ENCODE measurements at regions not wholly inside any gene's neighbourhood (a gene's known extent, or its start where the extent isn't known, plus 50 kb on each side); places are given as distances from the start of the nearest gene placed in this dataset.

GRCh38 chr10:113292743-113293142 lies 260.1 kb upstream of the HABP2 start:
- DNase-seq, result no peak

DNA sequence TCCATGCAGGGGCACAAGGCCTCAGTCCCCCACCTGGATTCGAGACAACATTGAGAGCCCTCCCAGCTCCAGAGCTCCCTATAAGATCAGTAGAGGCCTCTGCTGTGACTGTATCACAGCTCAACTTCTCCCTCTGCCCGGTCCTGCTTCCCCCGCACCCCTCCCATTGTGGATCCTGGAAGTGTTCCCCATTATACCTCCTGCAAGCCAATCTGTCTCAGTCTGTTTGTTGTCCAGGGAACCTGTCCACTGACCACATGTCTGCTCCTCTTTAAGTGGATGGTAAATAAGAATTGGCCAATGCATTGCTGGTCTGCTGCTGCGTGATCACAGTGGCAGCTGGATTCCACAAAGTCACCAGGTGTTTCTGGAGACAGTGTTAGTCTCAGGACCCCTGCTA lies 259.7 kb upstream of the HABP2 start:
- no peak for DNase-seq

GRCh38 chr10:113294868-113295267 lies 258.0 kb upstream of the HABP2 start:
- DNase-seq, result no peak

- DNase-seq, result no peak
Measured at GRCh38 chr10:113297226-113297625, 255.6 kb upstream of the HABP2 start.

- no peak for DNase-seq
Measured at GRCh38 chr10:113298616-113299015, 254.2 kb upstream of the HABP2 start.

DNA sequence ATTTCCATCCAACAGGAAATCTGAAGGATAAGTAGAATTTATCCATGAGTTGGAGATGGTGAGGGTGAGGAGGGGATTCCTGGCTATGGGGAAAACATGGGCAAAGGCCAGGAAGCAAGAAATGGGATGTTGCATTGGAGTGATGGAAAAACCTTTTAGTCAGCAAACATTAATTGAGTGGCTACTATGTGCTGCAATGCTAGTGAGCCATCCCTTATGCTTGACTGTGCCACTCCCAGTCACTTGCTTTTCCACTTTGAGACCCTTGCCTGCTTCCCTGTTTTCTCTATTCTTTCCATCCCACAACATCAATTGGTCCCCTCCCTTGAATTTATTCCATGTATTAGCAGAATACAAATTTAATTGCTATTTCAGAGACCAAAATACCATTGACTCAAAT lies 252.7 kb upstream of the HABP2 start:
- DNase-seq, result no peak

DNA sequence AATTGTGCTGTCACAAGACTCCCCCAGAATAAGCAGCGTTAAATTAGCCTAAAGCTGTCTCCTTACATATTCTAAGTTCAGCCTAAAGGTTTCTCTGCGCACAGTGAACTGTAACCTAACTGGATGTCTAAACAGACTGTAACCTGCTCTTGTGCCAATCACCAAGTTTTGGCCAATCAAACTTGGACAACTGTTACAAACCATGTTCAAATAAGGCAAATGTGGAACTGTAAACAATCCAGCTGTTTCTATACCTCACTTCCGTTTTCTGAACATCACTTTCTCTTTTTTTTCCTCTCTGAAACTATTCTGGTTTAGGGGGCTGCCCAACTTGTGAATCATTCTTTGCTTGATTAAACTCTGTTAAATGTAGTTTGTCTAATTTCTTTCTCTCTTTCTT lies 252.2 kb upstream of the HABP2 start:
- no peak for DNase-seq

GRCh38 chr10:113301342-113301984 lies 251.4 kb upstream of the HABP2 start:
- no peak for DNase-seq

DNA sequence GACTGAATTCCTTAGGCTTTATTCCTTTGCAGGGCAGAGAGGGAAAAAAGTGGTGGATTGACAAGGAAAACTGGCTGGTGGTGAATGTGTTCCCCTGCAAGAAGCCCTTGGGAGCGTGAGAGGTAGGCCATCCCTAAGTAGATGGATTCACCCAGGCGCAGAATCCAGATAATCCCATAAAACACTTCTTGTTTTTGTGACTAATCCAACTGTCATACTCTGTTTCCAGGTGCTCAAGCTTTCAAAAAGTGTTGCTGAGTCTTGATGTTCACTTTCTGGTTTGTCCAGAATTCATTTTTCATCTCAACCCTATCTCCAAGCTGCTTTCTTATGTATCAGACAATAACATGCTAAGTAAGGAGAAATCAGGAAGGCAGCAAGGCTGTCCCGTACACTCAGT lies 250.8 kb upstream of the HABP2 start:
- DNase-seq, result no peak

GRCh38 chr10:113303544-113304146 lies 249.2 kb upstream of the HABP2 start:
- no peak for DNase-seq

- no peak for DNase-seq
Measured at GRCh38 chr10:113304726-113305125, 248.1 kb upstream of the HABP2 start.

GRCh38 chr10:113305871-113306270 lies 247.0 kb upstream of the HABP2 start:
- DNase-seq, result no peak

GRCh38 chr10:113309791-113310190 lies 243.1 kb upstream of the HABP2 start:
- DNase-seq, result no peak

DNA sequence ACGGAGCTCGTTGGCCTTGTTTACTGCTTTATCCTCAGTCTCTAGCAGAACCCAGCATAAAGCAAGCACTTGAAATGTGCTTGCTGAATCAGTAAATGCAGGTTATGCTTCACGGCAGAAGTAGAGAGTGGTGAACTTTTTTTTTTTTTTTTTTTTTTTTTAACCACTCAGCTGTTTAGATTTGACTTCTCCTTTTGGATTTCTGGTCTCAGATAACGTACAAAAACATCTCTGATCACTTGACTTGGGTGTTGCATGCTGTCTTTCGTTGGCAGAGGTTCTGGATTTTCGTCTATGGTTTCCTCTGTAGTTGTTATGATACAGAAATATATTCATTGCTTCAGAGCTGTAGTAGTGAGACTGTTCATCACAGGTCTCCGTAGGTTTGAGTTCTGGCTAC lies 242.5 kb upstream of the HABP2 start:
- DNase-seq, result no peak

DNA sequence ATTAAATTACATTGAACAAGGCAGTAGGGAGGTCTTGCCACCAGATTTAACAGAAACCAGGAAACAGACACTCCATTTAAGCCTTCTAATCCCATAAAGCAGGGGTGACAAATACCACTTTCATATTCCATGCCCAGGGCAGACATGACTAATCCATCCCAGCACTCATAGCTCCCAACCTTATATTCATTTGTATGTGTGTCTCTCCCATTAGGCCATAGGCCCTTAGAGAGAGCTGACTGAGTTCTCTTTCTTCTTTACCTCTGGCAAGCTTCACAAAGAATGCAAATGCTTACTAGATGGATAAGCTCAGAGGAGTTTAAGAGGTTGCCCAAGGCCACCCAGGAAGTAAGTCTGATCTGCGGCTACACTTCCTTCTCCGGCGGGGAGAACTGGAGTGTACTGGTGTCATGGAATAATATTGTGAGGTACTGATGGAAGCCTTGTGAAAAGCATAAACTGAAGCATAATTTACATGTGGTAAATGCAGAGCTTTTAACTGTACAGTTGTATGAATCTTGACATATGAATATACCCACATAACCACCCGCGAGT lies 239.7 kb upstream of the HABP2 start:
- no peak for DNase-seq

DNA sequence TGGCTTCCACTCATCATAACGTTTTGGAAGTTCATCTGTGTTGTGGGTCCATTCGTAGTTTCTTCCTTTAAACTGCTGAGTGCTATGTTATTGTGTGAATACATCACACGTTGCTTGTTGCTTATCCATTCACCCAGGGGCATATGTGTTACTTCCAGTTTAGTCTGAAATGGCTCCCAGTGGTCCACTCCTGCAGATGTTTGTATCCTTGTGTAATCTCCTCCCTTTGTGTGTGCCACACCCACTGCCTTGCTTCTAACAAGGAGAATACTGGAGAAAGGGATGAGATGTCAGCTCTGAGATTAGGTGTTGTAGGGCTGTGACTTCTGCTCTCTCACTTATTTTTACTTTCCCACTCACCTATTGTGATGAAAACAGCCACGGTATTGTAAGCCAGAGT lies 239.1 kb upstream of the HABP2 start:
- DNase-seq, result no peak

- DNase-seq, result no peak
Measured at GRCh38 chr10:113316506-113316905, 236.3 kb upstream of the HABP2 start.

GRCh38 chr10:113317489-113317888 lies 235.4 kb upstream of the HABP2 start:
- no peak for DNase-seq

DNA sequence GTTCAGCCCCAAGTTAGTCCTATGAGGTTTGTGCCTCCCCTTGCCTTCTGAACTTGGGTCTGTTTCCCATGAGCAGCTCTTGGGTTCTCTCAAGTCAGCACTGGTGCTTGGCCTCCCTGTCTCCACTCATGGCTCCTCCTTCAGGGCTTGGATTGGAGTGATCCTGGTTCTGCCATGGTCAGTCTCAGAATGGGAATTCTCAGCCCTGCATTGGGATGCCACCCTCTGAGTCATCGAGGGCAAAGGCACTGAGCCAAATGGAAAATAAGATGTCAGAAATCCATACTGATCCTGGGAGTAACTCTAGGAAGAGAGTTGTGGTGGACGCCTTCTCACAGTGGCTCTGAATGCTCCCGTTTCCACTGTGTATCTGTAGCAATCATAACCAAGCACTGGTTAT lies 233.4 kb upstream of the HABP2 start:
- DNase-seq, result no peak

GRCh38 chr10:113320211-113320610 lies 232.6 kb upstream of the HABP2 start:
- no peak for DNase-seq

DNA sequence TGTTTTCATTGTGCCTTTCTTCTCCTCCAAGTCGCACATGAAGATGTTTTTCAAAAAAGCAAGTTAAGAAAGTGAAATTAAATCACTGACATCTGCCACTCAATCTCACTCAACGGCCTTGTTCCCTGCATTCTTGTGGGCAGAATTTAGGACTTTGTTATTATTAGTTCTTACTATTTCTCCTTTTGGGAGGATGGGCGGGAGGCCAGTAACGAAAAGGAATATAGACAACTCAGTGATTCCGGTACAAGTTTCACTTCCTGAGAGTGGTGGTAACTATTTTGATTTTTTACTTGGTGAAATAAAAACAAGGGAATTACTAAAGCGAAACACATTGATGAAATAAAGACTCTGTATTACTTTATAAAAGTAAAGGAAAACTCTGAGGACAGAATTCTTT lies 231.9 kb upstream of the HABP2 start:
- DNase-seq, result no peak

GRCh38 chr10:113322843-113323242 lies 230.0 kb upstream of the HABP2 start:
- no peak for DNase-seq

GRCh38 chr10:113323985-113324384 lies 228.9 kb upstream of the HABP2 start:
- no peak for DNase-seq

GRCh38 chr10:113326160-113327111 lies 226.4 kb upstream of the HABP2 start:
- no peak for DNase-seq

Measured in NCI-H2227 treated with DMSO at 0.1 percent for 48 hours (cell line).